ENCODE measurements at regions not wholly inside any gene's neighbourhood (a gene's known extent, or its start where the extent isn't known, plus 50 kb on each side); places are given as distances from the start of the nearest gene placed in this dataset.

DNA sequence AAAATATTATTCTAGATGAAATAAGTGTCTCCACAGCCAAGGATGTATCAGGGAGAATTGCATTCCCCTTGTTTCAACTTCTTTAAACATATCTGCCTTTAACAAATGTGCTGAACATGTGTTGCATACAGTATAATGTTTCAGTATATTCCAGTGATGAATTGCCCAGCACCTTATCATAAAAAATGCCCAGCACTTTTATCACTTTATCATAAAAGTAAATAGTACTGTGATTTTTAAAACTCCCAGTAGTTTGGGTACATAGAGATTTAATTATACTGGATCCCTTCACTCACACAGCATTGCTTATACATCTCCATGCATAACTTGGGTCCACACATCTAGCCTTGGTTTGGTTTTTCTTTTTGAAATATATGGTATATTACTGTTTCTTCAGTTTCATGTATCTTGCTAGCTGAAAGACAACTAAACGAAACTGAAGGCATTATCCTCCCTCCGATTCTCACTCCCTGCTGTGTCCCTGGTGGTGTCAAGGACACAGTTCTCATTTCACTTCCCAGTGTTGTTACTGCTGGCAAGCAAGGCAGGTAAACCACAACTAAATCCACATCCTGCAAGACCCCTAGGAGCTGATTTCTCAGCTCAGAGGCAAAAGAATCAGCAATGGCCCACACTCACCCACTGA, 118.2 kb upstream of the SLC44A3 start:
- no peak overlapping the region for H3K4me3 Mint-ChIP-seq
- no peaks in the 10 kb centered on the region for H3K36me3 Mint-ChIP-seq
- no peaks in the 10 kb centered on the region for H3K4me1 Mint-ChIP-seq
- H3K9me3 Mint-ChIP-seq = no peaks in the 10 kb centered on the region
- H3K27ac Mint-ChIP-seq = no peak overlapping the region
- DNase-seq = no peak
- H3K27me3 Mint-ChIP-seq = no peaks in the 10 kb centered on the region

DNA sequence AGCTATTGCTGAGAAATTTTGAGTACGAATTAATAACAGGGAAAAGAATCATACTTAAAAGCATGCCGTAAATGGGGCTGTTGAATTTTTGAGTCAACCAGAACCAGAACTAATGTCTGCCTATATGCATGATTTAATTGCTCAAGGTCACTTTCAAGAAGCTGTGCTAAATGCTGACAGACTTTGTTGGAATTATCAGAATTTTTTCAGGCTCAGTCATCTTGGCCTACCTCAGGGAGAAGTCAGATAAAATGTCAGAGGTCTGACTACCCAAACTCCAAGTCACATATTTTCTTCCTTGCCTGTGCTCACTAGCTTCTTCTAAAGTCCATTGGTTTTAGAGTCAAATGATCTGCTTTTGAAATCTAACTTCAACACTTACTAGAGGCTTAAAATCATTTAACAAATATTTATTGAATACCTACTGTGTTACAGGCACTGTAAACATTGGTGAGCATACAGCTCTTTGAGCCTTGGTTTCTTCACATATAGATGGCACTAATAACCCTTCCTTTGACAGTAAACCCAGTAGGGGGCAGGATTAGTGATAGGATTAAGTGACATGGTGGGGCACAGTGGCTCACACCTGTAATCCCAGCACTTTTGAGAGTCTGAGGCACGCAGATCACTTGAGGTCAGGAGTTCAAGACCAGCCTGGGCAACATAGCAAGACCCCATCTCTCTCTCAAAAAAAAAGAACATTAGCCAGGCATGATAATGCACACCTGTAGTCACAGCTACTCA, 121.2 kb upstream of the SLC44A3 start:
- Mint-ChIP-seq H3K9me3 (no peaks in the 10 kb centered on the region), H3K4me3 (no peak overlapping the region), H3K4me1 (no peaks in the 10 kb centered on the region), H3K36me3 (no peaks in the 10 kb centered on the region), H3K27me3 (peaks cover 13% of the 10 kb centered on the region), H3K27ac (no peak overlapping the region)
- no peak for DNase-seq

DNA sequence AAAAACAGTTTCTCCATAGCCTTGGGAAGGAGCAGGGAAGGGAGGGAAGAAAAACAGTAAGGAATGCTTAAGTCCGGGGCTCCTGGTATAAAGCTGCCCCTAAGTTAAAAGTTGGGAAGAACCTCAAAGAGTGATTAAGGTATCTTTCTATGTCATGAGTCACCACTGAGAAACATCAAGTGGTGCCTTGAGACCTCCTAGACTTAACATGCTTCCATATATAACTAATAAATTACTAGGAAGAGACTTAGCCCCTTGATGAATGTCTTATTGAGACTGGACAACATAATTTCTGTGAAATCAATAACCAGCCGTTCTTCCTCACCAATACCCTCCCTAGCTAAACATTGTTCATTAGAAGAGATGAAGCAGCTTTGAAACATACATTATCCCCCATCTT, 121.8 kb upstream of the SLC44A3 start:
- Mint-ChIP-seq H3K27me3 (peaks cover 13% of the 10 kb centered on the region), H3K36me3 (no peaks in the 10 kb centered on the region)

DNA sequence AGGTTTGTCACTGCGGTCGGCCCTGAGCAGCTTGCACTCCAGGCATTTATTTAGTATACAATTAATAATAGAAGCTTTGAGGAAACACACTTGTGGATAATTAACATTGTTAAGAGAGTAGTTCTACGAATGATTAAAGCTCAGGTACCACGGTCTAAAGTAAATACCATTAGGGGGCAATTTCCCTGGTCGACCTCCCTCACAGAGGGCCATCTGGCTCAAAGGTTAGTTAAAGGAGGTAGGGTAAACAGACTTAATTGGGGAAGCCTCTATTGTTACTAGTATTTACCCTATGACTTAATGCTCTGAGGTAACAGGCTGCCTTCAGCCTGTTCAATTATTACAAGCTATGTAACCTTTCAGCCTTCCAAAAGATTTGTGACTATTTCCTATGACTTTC, 122.3 kb upstream of the SLC44A3 start:
- H3K27ac Mint-ChIP-seq = no peak overlapping the region
- H3K27me3 Mint-ChIP-seq = peaks cover 17% of the 10 kb centered on the region
- H3K9me3 Mint-ChIP-seq = no peaks in the 10 kb centered on the region
- H3K4me1 Mint-ChIP-seq = no peaks in the 10 kb centered on the region
- H3K36me3 Mint-ChIP-seq = no peaks in the 10 kb centered on the region
- H3K4me3 Mint-ChIP-seq = no peak overlapping the region
- no peak for DNase-seq

More for the DNA sequence above, 121.8 kb upstream of the SLC44A3 start:
- H3K4me1 Mint-ChIP-seq = no peaks in the 10 kb centered on the region
- no peak overlapping the region for H3K27ac Mint-ChIP-seq
- no peak for DNase-seq
- no peak overlapping the region for H3K4me3 Mint-ChIP-seq
- no peaks in the 10 kb centered on the region for H3K9me3 Mint-ChIP-seq

DNA sequence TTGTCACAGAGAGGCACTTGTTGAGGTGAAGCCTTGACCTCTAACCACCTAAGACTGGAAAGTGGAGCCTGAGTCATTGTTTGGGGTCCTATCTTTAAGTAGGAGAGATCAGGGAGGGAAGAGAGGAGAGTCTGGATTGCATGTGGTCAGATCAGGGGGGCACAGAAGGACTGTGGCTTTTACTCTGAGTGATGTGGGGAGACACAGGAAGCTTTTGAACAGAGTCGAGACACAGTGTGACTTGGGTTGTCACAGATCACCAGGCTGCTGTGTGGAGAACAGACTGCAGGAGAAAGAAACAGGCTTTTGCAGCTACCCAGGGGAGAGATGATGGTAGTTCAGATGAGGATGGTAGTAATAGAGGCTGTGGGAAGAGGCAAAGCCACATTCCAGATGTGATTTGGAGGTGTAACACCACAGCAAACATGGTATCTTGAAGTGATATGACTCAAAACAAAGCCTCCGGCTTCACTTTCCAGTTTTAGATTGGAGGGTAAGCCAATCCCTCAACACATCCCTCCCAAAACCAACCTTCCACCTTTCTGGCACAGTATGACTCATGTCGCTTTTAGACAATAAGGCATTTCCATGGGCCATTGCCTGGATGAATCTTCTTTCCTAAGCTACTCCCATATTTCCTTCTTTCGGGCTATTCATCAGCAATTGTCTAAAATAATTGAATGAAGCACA, 125.8 kb upstream of the SLC44A3 start:
- no peak overlapping the region for H3K27ac Mint-ChIP-seq
- no peaks in the 10 kb centered on the region for H3K4me1 Mint-ChIP-seq
- no peak for DNase-seq
- H3K4me3 Mint-ChIP-seq = no peak overlapping the region
- H3K9me3 Mint-ChIP-seq = no peaks in the 10 kb centered on the region
- H3K36me3 Mint-ChIP-seq = no peaks in the 10 kb centered on the region
- peaks cover 27% of the 10 kb centered on the region for H3K27me3 Mint-ChIP-seq

DNA sequence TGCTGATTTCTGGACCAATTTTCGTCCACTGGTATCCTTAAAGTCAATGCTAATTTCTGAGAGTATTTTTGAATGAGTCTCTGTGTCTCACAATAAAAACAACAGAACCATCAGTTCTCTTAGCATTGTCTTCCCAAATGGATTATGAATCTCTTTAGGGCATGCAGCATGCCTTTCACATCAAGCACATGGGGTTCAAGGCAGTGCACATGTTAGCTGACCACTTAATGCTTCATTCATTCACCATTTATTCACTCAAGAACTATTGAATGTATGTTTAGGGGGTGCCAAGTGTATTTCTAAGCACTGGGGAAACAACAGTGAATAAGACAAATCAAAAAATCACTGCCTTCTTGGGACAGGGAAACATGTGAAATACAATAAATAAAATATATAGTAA, 126.7 kb upstream of the SLC44A3 start:
- no peak for DNase-seq
- peaks cover 31% of the 10 kb centered on the region for H3K27me3 Mint-ChIP-seq
- no peaks in the 10 kb centered on the region for H3K36me3 Mint-ChIP-seq
- no peaks in the 10 kb centered on the region for H3K4me1 Mint-ChIP-seq
- H3K9me3 Mint-ChIP-seq = no peaks in the 10 kb centered on the region
- no peak overlapping the region for H3K27ac Mint-ChIP-seq
- no peak overlapping the region for H3K4me3 Mint-ChIP-seq

DNA sequence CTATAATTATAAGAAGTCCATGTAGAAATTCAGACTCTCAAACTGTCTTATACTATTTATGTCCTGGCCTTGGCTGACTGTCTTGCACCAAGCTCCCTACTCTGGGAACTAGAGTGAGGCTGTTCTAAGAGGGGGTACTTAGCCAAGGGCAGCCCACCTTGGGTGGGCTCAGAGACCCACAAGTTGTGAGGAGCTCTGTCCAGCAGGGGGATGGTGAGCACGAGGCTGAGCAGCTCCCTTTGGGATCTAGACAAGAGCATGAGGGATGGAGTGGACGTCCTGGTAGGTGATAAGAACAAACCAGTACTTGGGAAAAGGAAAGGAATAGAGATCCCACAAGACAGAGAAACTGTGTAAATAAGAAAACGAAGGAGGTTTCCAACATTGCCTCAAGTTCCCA, 127.1 kb upstream of the SLC44A3 start:
- Mint-ChIP-seq H3K27me3 (peaks cover 33% of the 10 kb centered on the region), H3K4me1 (no peaks in the 10 kb centered on the region), H3K27ac (no peak overlapping the region), H3K9me3 (no peaks in the 10 kb centered on the region), H3K4me3 (no peak overlapping the region), H3K36me3 (no peaks in the 10 kb centered on the region)
- DNase-seq = no peak

DNA sequence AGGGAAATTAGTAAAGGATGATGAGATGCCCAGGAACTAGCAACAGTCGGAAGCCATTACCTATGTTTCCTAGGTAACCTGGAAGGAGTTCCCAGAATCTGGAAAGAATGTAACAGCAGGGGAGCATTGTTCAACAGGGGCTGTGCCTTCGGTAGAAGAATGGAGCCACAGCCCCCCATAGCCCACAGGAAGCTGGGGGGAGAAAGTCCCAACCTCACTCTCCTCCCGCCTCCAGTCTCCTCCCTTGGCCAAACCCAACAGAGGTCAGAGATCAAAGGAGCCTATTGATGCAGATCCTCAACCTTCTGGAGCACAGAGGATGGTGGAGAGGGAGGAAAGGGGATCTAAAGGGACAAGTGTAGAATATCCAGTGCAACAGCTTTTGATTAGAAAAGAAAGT, 131.5 kb upstream of the SLC44A3 start:
- Mint-ChIP-seq H3K27me3 (peaks cover 20% of the 10 kb centered on the region), H3K4me1 (no peaks in the 10 kb centered on the region), H3K9me3 (no peaks in the 10 kb centered on the region), H3K36me3 (no peaks in the 10 kb centered on the region), H3K4me3 (no peak overlapping the region), H3K27ac (no peak overlapping the region)
- no peak for DNase-seq

DNA sequence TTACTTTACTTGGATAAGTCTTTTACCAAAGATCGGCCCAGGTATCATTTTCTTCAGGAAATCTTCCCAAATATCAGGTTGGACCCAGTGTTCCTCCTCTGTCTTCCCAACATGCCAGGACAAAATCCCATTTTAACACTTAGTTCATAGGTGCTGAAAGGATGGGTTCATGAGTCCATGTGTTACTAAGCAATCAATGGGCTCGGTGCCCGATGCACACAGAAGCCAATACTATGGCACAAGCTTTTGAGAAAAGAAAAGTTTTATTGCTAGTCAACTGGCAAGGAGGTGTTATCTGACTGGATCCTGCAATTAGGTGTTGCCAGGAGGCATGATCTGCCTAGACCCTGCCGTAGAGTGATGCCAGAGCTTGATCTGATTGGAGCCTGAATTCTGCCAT, 133.3 kb upstream of the SLC44A3 start:
- no peak overlapping the region for H3K27ac Mint-ChIP-seq
- no peaks in the 10 kb centered on the region for H3K9me3 Mint-ChIP-seq
- H3K36me3 Mint-ChIP-seq = no peaks in the 10 kb centered on the region
- DNase-seq = no peak
- H3K27me3 Mint-ChIP-seq = peaks cover 18% of the 10 kb centered on the region
- H3K4me1 Mint-ChIP-seq = no peaks in the 10 kb centered on the region
- no peak overlapping the region for H3K4me3 Mint-ChIP-seq

DNA sequence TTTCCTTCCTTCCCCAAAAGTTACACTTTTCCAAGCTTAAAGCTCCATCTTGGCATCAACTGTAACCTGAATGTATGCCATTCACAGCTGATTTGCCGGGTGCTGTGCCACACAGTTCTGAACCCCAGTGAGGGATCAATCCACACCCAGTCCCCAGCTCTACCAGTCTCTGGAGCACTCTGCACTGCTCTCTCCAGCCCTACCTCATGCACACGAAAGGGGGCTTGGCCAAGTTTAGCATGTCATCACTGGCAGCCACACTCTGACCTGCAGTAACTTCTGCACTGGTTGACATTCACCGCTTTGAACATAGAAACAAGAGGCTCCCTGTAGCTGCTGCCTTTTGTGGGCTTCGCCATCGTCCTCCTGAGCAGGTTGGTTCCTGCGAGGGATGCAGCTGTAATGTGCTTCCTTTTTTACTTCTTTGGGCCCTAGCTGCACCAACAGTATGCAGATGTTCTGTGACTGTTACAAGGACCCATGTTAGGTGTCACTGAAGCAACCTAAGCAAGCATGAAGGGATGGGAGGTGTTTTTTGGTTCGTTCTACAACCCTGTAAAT, 135.4 kb upstream of the SLC44A3 start:
- Mint-ChIP-seq H3K9me3 (no peaks in the 10 kb centered on the region), H3K4me3 (no peak overlapping the region), H3K27ac (no peak overlapping the region), H3K27me3 (peaks cover 16% of the 10 kb centered on the region), H3K4me1 (no peaks in the 10 kb centered on the region), H3K36me3 (no peaks in the 10 kb centered on the region)
- no peak for DNase-seq

DNA sequence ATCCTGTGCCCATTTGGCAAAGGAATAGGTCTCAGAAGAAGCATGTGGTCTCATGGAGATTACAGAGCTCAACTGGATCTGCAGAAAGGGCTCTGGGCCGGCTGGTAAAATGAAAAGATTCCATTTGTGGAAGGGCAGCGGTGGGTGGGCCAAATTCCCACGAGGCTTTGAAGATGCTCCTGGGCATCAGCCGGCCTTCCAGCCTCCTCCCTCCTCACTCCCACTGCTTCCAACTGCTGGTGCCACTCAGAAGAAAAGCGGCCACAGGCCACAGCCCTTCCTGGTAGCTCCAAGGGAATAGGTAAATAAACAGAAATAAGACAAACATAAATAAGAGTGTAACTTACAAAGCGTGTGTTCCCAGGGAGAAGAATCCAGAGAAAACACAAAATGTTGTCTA, 136.3 kb upstream of the SLC44A3 start:
- no peaks in the 10 kb centered on the region for H3K4me1 Mint-ChIP-seq
- H3K27ac Mint-ChIP-seq = no peak overlapping the region
- H3K9me3 Mint-ChIP-seq = no peaks in the 10 kb centered on the region
- no peaks in the 10 kb centered on the region for H3K36me3 Mint-ChIP-seq
- peaks cover 16% of the 10 kb centered on the region for H3K27me3 Mint-ChIP-seq
- no peak for DNase-seq
- H3K4me3 Mint-ChIP-seq = no peak overlapping the region

DNA sequence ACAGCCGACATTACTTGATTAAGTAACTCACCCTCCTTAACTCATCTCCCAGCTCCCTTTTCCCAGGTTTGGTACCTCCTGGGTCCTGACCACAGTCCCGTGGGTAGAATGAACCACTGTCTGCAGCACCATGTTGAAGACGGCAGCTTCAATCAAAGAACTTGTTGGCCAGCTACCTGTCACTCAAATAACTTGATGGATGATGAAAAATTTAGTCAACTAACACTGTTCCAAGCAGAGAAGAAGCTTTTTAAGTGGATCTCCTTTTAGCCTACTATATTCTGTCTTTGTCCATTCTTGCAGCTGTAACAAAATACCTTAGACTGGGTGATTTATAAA, 138.4 kb upstream of the F3 start:
- no peak for DNase-seq
- no peaks in the 10 kb centered on the region for H3K9me3 Mint-ChIP-seq
- H3K27ac Mint-ChIP-seq = no peak overlapping the region
- H3K27me3 Mint-ChIP-seq = peaks cover 10% of the 10 kb centered on the region
- no peak overlapping the region for H3K4me3 Mint-ChIP-seq
- H3K36me3 Mint-ChIP-seq = no peaks in the 10 kb centered on the region
- H3K4me1 Mint-ChIP-seq = no peaks in the 10 kb centered on the region

DNA sequence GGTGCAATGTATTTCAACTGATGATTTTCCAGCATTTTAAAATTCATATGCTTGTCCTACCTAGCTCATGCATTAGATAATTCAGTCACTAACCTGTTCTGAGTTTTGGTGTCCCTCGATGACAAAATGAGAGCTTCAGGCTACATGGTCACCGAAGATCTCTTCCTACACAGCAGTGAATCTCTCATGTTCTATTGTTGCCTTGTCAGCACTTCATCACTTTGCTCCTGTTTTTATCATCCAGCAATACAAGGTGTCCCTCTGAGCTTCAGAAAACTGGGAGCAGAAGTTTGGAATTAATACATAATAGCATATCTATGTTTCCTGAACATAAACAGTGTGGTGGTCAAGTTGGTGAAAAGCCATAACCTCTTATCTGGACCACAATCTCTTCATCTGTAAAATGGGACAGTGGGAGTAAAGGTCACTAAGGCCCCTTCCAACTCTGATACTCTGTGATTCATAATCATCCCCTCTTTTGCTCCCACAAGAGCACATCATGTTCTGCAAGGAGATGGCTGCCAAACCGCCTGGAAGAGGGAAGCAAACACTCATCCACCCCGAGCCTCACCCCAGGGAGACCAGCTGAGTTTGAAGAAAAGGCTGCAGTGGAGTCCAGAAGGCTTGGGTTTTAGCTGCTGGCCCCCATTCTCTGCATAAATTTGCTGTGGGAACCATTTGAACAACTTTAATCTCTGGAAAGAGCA, 137.9 kb upstream of the F3 start:
- no peaks in the 10 kb centered on the region for H3K4me1 Mint-ChIP-seq
- H3K27ac Mint-ChIP-seq = no peak overlapping the region
- H3K4me3 Mint-ChIP-seq = no peak overlapping the region
- DNase-seq = no peak
- H3K27me3 Mint-ChIP-seq = peaks cover 10% of the 10 kb centered on the region
- no peaks in the 10 kb centered on the region for H3K36me3 Mint-ChIP-seq
- H3K9me3 Mint-ChIP-seq = no peaks in the 10 kb centered on the region

DNA sequence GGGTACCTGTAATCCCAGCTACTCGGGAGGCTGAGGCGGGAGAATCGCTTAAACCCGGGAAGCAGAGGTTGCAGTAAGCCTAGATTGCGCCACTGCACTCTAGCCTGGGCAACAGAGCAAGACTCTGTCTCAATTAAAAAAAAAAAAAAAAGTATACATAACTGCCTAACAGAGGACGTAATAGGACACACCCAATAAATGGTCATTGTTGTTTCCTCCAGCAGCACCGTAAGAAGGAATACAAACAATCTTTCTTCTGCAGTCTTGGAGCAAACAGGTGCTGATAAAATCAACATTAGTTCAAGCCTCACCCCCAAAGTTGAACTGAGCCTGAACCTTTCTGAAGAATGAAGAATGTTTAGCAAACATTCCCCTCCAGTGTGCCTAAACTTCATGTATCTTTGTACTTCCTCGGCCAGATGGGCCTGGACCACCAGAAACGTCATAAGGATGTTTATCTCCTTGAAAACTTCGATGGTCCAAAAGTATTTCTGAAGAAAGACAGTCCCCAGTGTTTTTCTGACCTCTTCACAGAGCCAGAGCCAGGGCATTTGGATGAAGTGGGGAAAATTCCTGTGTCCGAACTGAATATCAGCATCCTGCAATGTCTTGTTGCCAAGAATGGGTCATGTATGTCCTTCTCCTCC, 136.8 kb upstream of the F3 start:
- H3K4me1 Mint-ChIP-seq = no peaks in the 10 kb centered on the region
- DNase-seq = no peak
- H3K27me3 Mint-ChIP-seq = peaks cover 10% of the 10 kb centered on the region
- no peaks in the 10 kb centered on the region for H3K9me3 Mint-ChIP-seq
- no peaks in the 10 kb centered on the region for H3K36me3 Mint-ChIP-seq
- no peak overlapping the region for H3K4me3 Mint-ChIP-seq
- H3K27ac Mint-ChIP-seq = no peak overlapping the region

DNA sequence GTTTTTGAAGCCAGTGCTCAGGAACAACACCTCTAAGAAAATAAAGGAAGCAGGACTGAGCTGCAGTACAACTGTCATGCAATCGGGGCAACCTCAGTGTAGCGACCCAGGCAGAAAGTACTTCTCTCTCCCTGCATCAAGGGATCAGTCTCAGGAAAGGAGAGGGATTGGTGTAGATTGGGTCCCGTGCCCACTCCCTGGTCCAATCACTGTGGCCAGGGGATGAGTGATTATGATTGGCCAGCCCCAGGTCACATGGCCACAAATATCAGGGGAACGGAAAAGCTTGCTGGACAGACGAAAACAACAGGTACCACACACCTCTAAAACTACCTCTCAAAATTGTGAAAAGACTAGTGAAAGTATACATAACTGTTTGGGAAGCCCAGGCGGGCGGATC, 136.2 kb upstream of the F3 start:
- Mint-ChIP-seq H3K4me1 (no peaks in the 10 kb centered on the region), H3K36me3 (no peaks in the 10 kb centered on the region)

More for the DNA sequence above, 136.2 kb upstream of the F3 start:
- H3K27me3 Mint-ChIP-seq = peaks cover 9% of the 10 kb centered on the region
- no peaks in the 10 kb centered on the region for H3K9me3 Mint-ChIP-seq
- H3K4me3 Mint-ChIP-seq = no peak overlapping the region
- DNase-seq = no peak
- H3K27ac Mint-ChIP-seq = no peak overlapping the region
